Neural cell (in vitro differentiated cells): ENCODE measurements at regions not wholly inside any gene's neighbourhood (a gene's known extent, or its start where the extent isn't known, plus 50 kb on each side); places are given as distances from the start of the nearest gene placed in this dataset.

ENCODE experiments used
- H2AFZ ChIP-seq: fragments of 200-600, 300-800 bp; sonication (generic), shearing (Covaris generic); 2 replicates; pipeline ENCODE4 v1.6.0; 2014; ENCODE audit warnings: low read depth, mild to moderate bottlenecking, antibody characterized with exemption, low read length, moderate library complexity
- H3F3A ChIP-seq: fragments of 200-600 bp; shearing (Covaris generic); 2 replicates; pipeline ENCODE4 v1.6.1; 2016; ENCODE audit warnings: mild to moderate bottlenecking, moderate library complexity, mixed read lengths, antibody characterized with exemption, low read length; ENCODE audit not compliant: insufficient read depth, poor library complexity, severe bottlenecking
- H3K27ac ChIP-seq: fragments of 200-600, 300-800 bp; sonication (generic), shearing (Covaris generic); 2 replicates; pipeline ENCODE4 v1.5.1; 2014; ENCODE audit warnings: mild to moderate bottlenecking, low read length, moderate library complexity
- H3K27me3 ChIP-seq: fragments of 300-800, 200-600 bp; sonication (generic), shearing (Covaris generic); 2 replicates; pipeline ENCODE4 v1.6.0; 2014; ENCODE audit warnings: mild to moderate bottlenecking, low read depth, low read length, moderate library complexity; ENCODE audit not compliant: insufficient read depth
- H3K36me3 ChIP-seq: fragments of 300-800, 200-600 bp; sonication (generic), shearing (Covaris generic); 2 replicates; pipeline ENCODE4 v1.5.1; 2014; ENCODE audit warnings: mild to moderate bottlenecking, antibody characterized with exemption, low read length, moderate library complexity; ENCODE audit not compliant: insufficient read depth
- H3K4me2 ChIP-seq: fragments of 300-800, 200-600 bp; sonication (generic), shearing (Covaris generic); 2 replicates; pipeline ENCODE4 v1.6.0; 2014; ENCODE audit warnings: mild to moderate bottlenecking, low read length
- H3K4me3 ChIP-seq: fragments of 300-800, 200-600 bp; sonication (generic), shearing (Covaris generic); 2 replicates; pipeline ENCODE4 v1.5.1; 2014; ENCODE audit warnings: mild to moderate bottlenecking, low read length, moderate library complexity
- H3K79me2 ChIP-seq: fragments of 200-600 bp; shearing (Covaris generic); replicated peaks from 2 replicates; pipeline ENCODE4 v1.6.0; 2014; ENCODE audit warnings: mild to moderate bottlenecking, low read length, moderate library complexity; ENCODE audit not compliant: insufficient read depth
- H3K9ac ChIP-seq: fragments of 300-800, 200-600 bp; sonication (generic), shearing (Covaris generic); 2 replicates; pipeline ENCODE4 v1.6.1; 2016; ENCODE audit warnings: mild to moderate bottlenecking, low read length, mixed read lengths
- H3K9me2 ChIP-seq: fragments of 200-600 bp; shearing (Covaris generic); 2 replicates; pipeline ENCODE4 v1.6.1; 2016; ENCODE audit warnings: mild to moderate bottlenecking, low read length, mixed read lengths; ENCODE audit not compliant: insufficient read depth
- H3K9me3 ChIP-seq: fragments of 200-600, 300-800 bp; sonication (generic), shearing (Covaris generic); 2 replicates; pipeline ENCODE4 v1.6.1; 2016; ENCODE audit warnings: mild to moderate bottlenecking, mixed run types, low read length, moderate library complexity, mixed read lengths
- H4K20me1 ChIP-seq: fragments of 200-600 bp; shearing (Covaris generic); 2 replicates; pipeline ENCODE4 v1.6.1; 2016; ENCODE audit warnings: mild to moderate bottlenecking, mixed run types; ENCODE audit not compliant: insufficient read depth
- CTCF ChIP-seq: fragments of 450-650 bp; IDR thresholded peaks from 2 replicates; pipeline ENCODE4 v1.5.1; 2014; ENCODE audit warnings: antibody characterized with exemption, mild to moderate bottlenecking, moderate library complexity; ENCODE audit not compliant: poor library complexity, severe bottlenecking
- EP300 ChIP-seq: fragments of 450-650 bp; conservative IDR thresholded peaks from 2 replicates; pipeline ENCODE4 v1.6.1; 2014; ENCODE audit warnings: antibody characterized with exemption, mild to moderate bottlenecking, moderate library complexity; ENCODE audit not compliant: poor library complexity, severe bottlenecking
- EZH2 ChIP-seq: fragments of 200-600, 300-800 bp; shearing (Covaris generic), sonication (generic); IDR thresholded peaks from 2 replicates; pipeline ENCODE4 v1.6.1; 2014; ENCODE audit warnings: antibody characterized with exemption, low read length, borderline replicate concordance, mild to moderate bottlenecking; ENCODE audit not compliant: insufficient read depth, poor library complexity, severe bottlenecking
- MXI1 ChIP-seq: fragments of 450-650 bp; conservative IDR thresholded peaks from 2 replicates; pipeline ENCODE4 v1.6.1; 2014; ENCODE audit warnings: antibody characterized with exemption, mild to moderate bottlenecking; ENCODE audit not compliant: poor library complexity, severe bottlenecking
- POLR2AphosphoS5 ChIP-seq: IDR thresholded peaks from 2 replicates; pipeline ENCODE4 v1.6.1; 2012
- RAD21 ChIP-seq: fragments of 450-650 bp; conservative IDR thresholded peaks from 2 replicates; pipeline ENCODE4 v1.6.1; 2014; ENCODE audit warnings: antibody characterized with exemption, mild to moderate bottlenecking, moderate library complexity
- REST ChIP-seq: IDR thresholded peaks from 2 replicates; pipeline ENCODE4 v1.6.1; 2012; ENCODE audit warnings: borderline replicate concordance
- SMC3 ChIP-seq: fragments of 450-650 bp; conservative IDR thresholded peaks from 2 replicates; pipeline ENCODE4 v1.6.1; 2014; ENCODE audit warnings: antibody characterized with exemption, mild to moderate bottlenecking, moderate library complexity; ENCODE audit not compliant: poor library complexity
- TAF1 ChIP-seq: IDR thresholded peaks from 2 replicates; pipeline ENCODE4 v1.6.1; 2012; ENCODE audit warnings: low read depth

GRCh38 chr5:40442346-40442745 lies 237.4 kb upstream of the PTGER4 start:
- no peaks in the 10 kb centered on the region for H3F3A ChIP-seq
- H2AFZ ChIP-seq = no peak overlapping the region
- no peaks in the 10 kb centered on the region for H3K9me2 ChIP-seq
- H3K27me3 ChIP-seq = no peaks in the 10 kb centered on the region
- H3K9ac ChIP-seq = no peak overlapping the region
- no peaks in the 10 kb centered on the region for H3K9me3 ChIP-seq
- H3K79me2 ChIP-seq = no peaks in the 10 kb centered on the region
- no peak overlapping the region for H3K4me2 ChIP-seq
- no peaks in the 10 kb centered on the region for H3K36me3 ChIP-seq
- no peaks in the 10 kb centered on the region for H4K20me1 ChIP-seq
- H3K27ac ChIP-seq = no peak overlapping the region
- no peak overlapping the region for H3K4me3 ChIP-seq
- TF ChIP-seq RAD21 (no peak), POLR2AphosphoS5 (no peak), REST (no peak), EP300 (no peak), EZH2 (no peak), SMC3 (no peak), TAF1 (no peak), MXI1 (no peak), CTCF (no peak)

GRCh38 chr5:40441733-40442132 lies 238.0 kb upstream of the PTGER4 start:
- H3K27ac ChIP-seq = no peak overlapping the region
- no peaks in the 10 kb centered on the region for H3K79me2 ChIP-seq
- H3K9me2 ChIP-seq = no peaks in the 10 kb centered on the region
- no peak overlapping the region for H3K4me3 ChIP-seq
- H3K9ac ChIP-seq = no peak overlapping the region
- H4K20me1 ChIP-seq = no peaks in the 10 kb centered on the region
- TF ChIP-seq REST = no peak
- no peak for TF ChIP-seq EZH2
- TF ChIP-seq TAF1 = no peak
- TF ChIP-seq MXI1 = no peak
- TF ChIP-seq EP300 = no peak
- no peak for TF ChIP-seq RAD21
- no peak for TF ChIP-seq CTCF
- no peak for TF ChIP-seq SMC3
- no peak for TF ChIP-seq POLR2AphosphoS5
- no peaks in the 10 kb centered on the region for H3K36me3 ChIP-seq
- no peaks in the 10 kb centered on the region for H3K9me3 ChIP-seq
- no peak overlapping the region for H3K4me2 ChIP-seq
- H3K27me3 ChIP-seq = no peaks in the 10 kb centered on the region
- H2AFZ ChIP-seq = no peak overlapping the region
- no peaks in the 10 kb centered on the region for H3F3A ChIP-seq
